Calu3 (cell line): ENCODE measurements at regions not wholly inside any gene's neighbourhood (a gene's known extent, or its start where the extent isn't known, plus 50 kb on each side); places are given as distances from the start of the nearest gene placed in this dataset.

ENCODE experiments used
- BruUV-seq: library from RNA; stranded (reverse); fragments of 400-500 nt; replicated peaks from 2 replicates; lab custom pipeline; 2021; lab: Mats Ljungman, UMichigan
- CTCF ChIA-PET: fragments of 300-600 bp; sonication (Branson Sonifier 250); formaldehyde crosslinking; loops from one replicate; lab custom pipeline; 2022; ENCODE audit warnings: antibody characterized with exemption; lab: Charles Lee
- DNase-seq: peaks from one replicate; pipeline ENCODE4 v3.0.0; 2022
- H3K27ac Mint-ChIP-seq: one replicate; pipeline ENCODE4 v1.8.0; 2022; ENCODE audit warnings: mixed read lengths; ENCODE audit not compliant: unreplicated experiment
- H3K27me3 Mint-ChIP-seq: one replicate; pipeline ENCODE4 v1.8.0; 2022; ENCODE audit warnings: mixed read lengths; ENCODE audit not compliant: unreplicated experiment
- H3K36me3 Mint-ChIP-seq: one replicate; pipeline ENCODE4 v1.8.0; 2022; ENCODE audit warnings: mild to moderate bottlenecking, moderate library complexity, mixed read lengths; ENCODE audit not compliant: insufficient read depth, unreplicated experiment
- H3K4me1 Mint-ChIP-seq: one replicate; pipeline ENCODE4 v1.8.0; 2022; ENCODE audit warnings: mild to moderate bottlenecking, low read depth, mixed read lengths; ENCODE audit not compliant: unreplicated experiment
- H3K4me3 Mint-ChIP-seq: one replicate; pipeline ENCODE4 v1.8.0; 2022; ENCODE audit warnings: mild to moderate bottlenecking, low read depth, moderate library complexity, mixed read lengths; ENCODE audit not compliant: unreplicated experiment
- H3K9me3 Mint-ChIP-seq: one replicate; pipeline ENCODE4 v1.8.0; 2022; ENCODE audit warnings: low read depth, mixed read lengths; ENCODE audit not compliant: unreplicated experiment
- CTCF ChIP-seq: fragments of 200-600 bp; IDR thresholded peaks from one replicate; pipeline ENCODE4 v1.8.0; 2022; ENCODE audit warnings: antibody characterized with exemption; ENCODE audit not compliant: unreplicated experiment
- intact Hi-C: fragments of 100-400 bp; cut with micrococcal nuclease; formaldehyde crosslinking; loops from one replicate; pipeline ENCODE4 v1.10.0; 2022; ENCODE audit not compliant: unreplicated experiment

GRCh38 chr21:38060533-38060932 is 144.3 kb upstream of the KCNJ6 start:
- no TSS peak for BruUV-seq
- no peaks in the 10 kb centered on the region for H3K36me3 Mint-ChIP-seq
- H3K9me3 Mint-ChIP-seq: no peaks in the 10 kb centered on the region
- H3K4me3 Mint-ChIP-seq: no peak overlapping the region
- CTCF ChIA-PET: no interaction called here
- no peak for DNase-seq
- intact Hi-C loops: no loop called here
- no peak overlapping the region for H3K27ac Mint-ChIP-seq
- TF ChIP-seq CTCF: no peak
- peaks cover 29% of the 10 kb centered on the region for H3K27me3 Mint-ChIP-seq
- no peaks in the 10 kb centered on the region for H3K4me1 Mint-ChIP-seq

GRCh38 chr21:38067086-38067739 is 151.0 kb upstream of the KCNJ6 start:
- BruUV-seq: no TSS peak
- no peak for DNase-seq
- intact Hi-C loops: no loop called here
- no peak overlapping the region for H3K4me3 Mint-ChIP-seq
- CTCF ChIA-PET: interaction anchor here (0.6 kb wide), 1 partner anchor 10 kb away, joined by 6 read pairs; no protein-coding TSS in a partner anchor
- no peaks in the 10 kb centered on the region for H3K36me3 Mint-ChIP-seq
- H3K9me3 Mint-ChIP-seq: no peaks in the 10 kb centered on the region
- H3K27ac Mint-ChIP-seq: no peak overlapping the region
- H3K4me1 Mint-ChIP-seq: no peaks in the 10 kb centered on the region
- TF ChIP-seq CTCF: no peak
- peaks cover 22% of the 10 kb centered on the region for H3K27me3 Mint-ChIP-seq

GRCh38 chr21:38072489-38072888 is 156.2 kb upstream of the KCNJ6 start:
- no peaks in the 10 kb centered on the region for H3K36me3 Mint-ChIP-seq
- TF ChIP-seq CTCF: no peak
- no peaks in the 10 kb centered on the region for H3K9me3 Mint-ChIP-seq
- H3K4me1 Mint-ChIP-seq: no peaks in the 10 kb centered on the region
- intact Hi-C loops: no loop called here
- BruUV-seq: no TSS peak
- DNase-seq: no peak
- CTCF ChIA-PET: no interaction called here
- H3K27ac Mint-ChIP-seq: no peak overlapping the region
- H3K27me3 Mint-ChIP-seq: peaks cover 60% of the 10 kb centered on the region
- no peak overlapping the region for H3K4me3 Mint-ChIP-seq

- no peak for DNase-seq
- H3K27me3 Mint-ChIP-seq: peaks cover 68% of the 10 kb centered on the region
- intact Hi-C loops: no loop called here
- no peaks in the 10 kb centered on the region for H3K4me1 Mint-ChIP-seq
- H3K4me3 Mint-ChIP-seq: no peak overlapping the region
- CTCF ChIA-PET: no interaction called here
- H3K36me3 Mint-ChIP-seq: no peaks in the 10 kb centered on the region
- no peak for TF ChIP-seq CTCF
- H3K9me3 Mint-ChIP-seq: no peaks in the 10 kb centered on the region
- H3K27ac Mint-ChIP-seq: no peak overlapping the region
- no TSS peak for BruUV-seq
Observed at GRCh38 chr21:38075833-38076587, 159.8 kb upstream of the KCNJ6 start.
